HepG2 (cell line): ENCODE measurements at regions not wholly inside any gene's neighbourhood (a gene's known extent, or its start where the extent isn't known, plus 50 kb on each side); places are given as distances from the start of the nearest gene placed in this dataset.

ENCODE experiments used
- ARID4A ChIP-seq: sonication (generic); formaldehyde crosslinking; IDR thresholded peaks from 2 replicates; pipeline ENCODE4 v1.5.0; 2020; ENCODE audit warnings: mild to moderate bottlenecking, missing genetic modification reagents, borderline replicate concordance
- CC2D1A ChIP-seq: sonication (generic); formaldehyde crosslinking; IDR thresholded peaks from 2 replicates; pipeline ENCODE4 v1.8.1; 2023; ENCODE audit warnings: mild to moderate bottlenecking, missing genetic modification reagents
- FOXA1 ChIP-seq, 2 experiments: fragments of 450-650 bp in 1 of 2; sonication (generic) in 1 of 2; formaldehyde crosslinking in 1 of 2; IDR thresholded peaks; 2 replicates each; pipeline versions ENCODE4 v1.4.0 to v1.6.1; 2016 to 2020; ENCODE audit warnings: missing genetic modification reagents in 1 of 2
- GTF2F1 ChIP-seq: fragments of 150-350 bp; IDR thresholded peaks from 2 replicates; pipeline ENCODE4 v1.6.1; 2014; ENCODE audit warnings: low read length
- HHEX ChIP-seq: IDR thresholded peaks from 2 replicates; pipeline ENCODE4 v1.6.1; 2016; ENCODE audit warnings: control low read depth
- KLF12 ChIP-seq: sonication (generic); formaldehyde crosslinking; IDR thresholded peaks from 2 replicates; pipeline ENCODE4 v1.4.0; 2020; ENCODE audit warnings: missing genetic modification reagents, borderline replicate concordance
- MAFK ChIP-seq, 2 experiments: IDR thresholded peaks in 1 of 2; conservative IDR thresholded peaks in 1 of 2; 2 replicates each; pipeline ENCODE4 v1.6.1; 2011; ENCODE audit warnings: improper control_type of control experiment in 2 of 2, low read length in 2 of 2
- NFYB ChIP-seq: sonication (generic); formaldehyde crosslinking; IDR thresholded peaks from 2 replicates; pipeline ENCODE4 v1.4.0; 2020; ENCODE audit warnings: missing genetic modification reagents
- NR2F2 ChIP-seq: IDR thresholded peaks from 2 replicates; pipeline ENCODE4 v1.6.1; 2012; ENCODE audit warnings: low read depth, inconsistent platforms, borderline replicate concordance
- SCMH1 ChIP-seq: sonication (generic); formaldehyde crosslinking; IDR thresholded peaks from 2 replicates; pipeline ENCODE4 v1.9.0; 2021; ENCODE audit warnings: missing genetic modification reagents, mild to moderate bottlenecking, borderline replicate concordance
- SOX13 ChIP-seq, 3 experiments: fragments of 450-650 bp in 1 of 3; sonication (generic) in 1 of 3; formaldehyde crosslinking in 1 of 3; IDR thresholded peaks in 2 of 3; conservative IDR thresholded peaks in 1 of 3; 2 replicates each; pipeline versions ENCODE4 v1.5.0 to v1.6.1; 2016 to 2020; ENCODE audit warnings: antibody characterized with exemption in 1 of 3, mild to moderate bottlenecking in 1 of 3, missing compliant biosample characterization in 1 of 3, missing genetic modification reagents in 1 of 3, moderate library complexity in 1 of 3
- SP140L ChIP-seq: sonication (generic); formaldehyde crosslinking; IDR thresholded peaks from 2 replicates; pipeline ENCODE4 v1.4.0; 2020; ENCODE audit warnings: missing genetic modification reagents, borderline replicate concordance
- TERF1 ChIP-seq: sonication (generic); formaldehyde crosslinking; IDR thresholded peaks from 2 replicates; pipeline ENCODE4 v1.8.0; 2022; ENCODE audit warnings: mild to moderate bottlenecking, missing genetic modification reagents, moderate library complexity
- TFE3 ChIP-seq: IDR thresholded peaks from 2 replicates; pipeline ENCODE4 v1.6.1; 2016
- TGIF2 ChIP-seq: IDR thresholded peaks from 2 replicates; pipeline ENCODE4 v1.6.1; 2016; ENCODE audit warnings: control low read depth, missing compliant biosample characterization
- ZNF230 ChIP-seq: sonication (generic); formaldehyde crosslinking; IDR thresholded peaks from 2 replicates; pipeline ENCODE4 v1.4.0; 2020; ENCODE audit warnings: mild to moderate bottlenecking, missing genetic modification reagents
- ZNF276 ChIP-seq: sonication (generic); formaldehyde crosslinking; IDR thresholded peaks from 2 replicates; pipeline ENCODE4 v1.4.0; 2020; ENCODE audit warnings: mild to moderate bottlenecking, low read depth, missing genetic modification reagents
- ZNF749 ChIP-seq: sonication (generic); formaldehyde crosslinking; IDR thresholded peaks from 2 replicates; pipeline ENCODE4 v1.8.0; 2022; ENCODE audit warnings: mild to moderate bottlenecking, missing genetic modification reagents, moderate library complexity, borderline replicate concordance

GRCh38 chr6:137349856-137350830 lies 131.0 kb upstream of the IFNGR1 start (continued):
- TF ChIP-seq KLF12 (peak; percentile 81; the same call in 1 of the 2 replicates), TFE3 (CRISPR knock-in tag) (peak; percentile 62; the same call in 1 of the 2 replicates), NFYB (CRISPR knock-in tag) (no peak), SP140L (CRISPR knock-in tag) (0 out of 2 replicates have a peak, but pooled peaks have one; percentile 77), HHEX (CRISPR knock-in tag) (0 out of 2 replicates have a peak, but pooled peaks have one; percentile 25), ARID4A (peak; percentile 31; the same call in 1 of the 2 replicates), SOX13 (IDR thresholded peaks at IDR 0.05) (peak; percentile 82), SOX13 (CRISPR knock-in tag; conservative IDR thresholded peaks at IDR 0.05 in 1 of 2, IDR thresholded peaks at IDR 0.05 in 1 of 2) (peak in 1 of 2 experiments; percentile 98; a peak in 2 of 4 replicates), ZNF230 (CRISPR knock-in tag) (0 out of 2 replicates have a peak, but pooled peaks have one; percentile 40), SCMH1 (CRISPR knock-in tag) (no peak), FOXA1 (IDR thresholded peaks at IDR 0.05) (peak; percentile 61; the same call in 1 of the 2 replicates), FOXA1 (CRISPR knock-in tag; IDR thresholded peaks at IDR 0.05) (peak; percentile 80), ZNF276 (no peak), TGIF2 (CRISPR knock-in tag) (0 out of 2 replicates have a peak, but pooled peaks have one; percentile 75), ZNF749 (CRISPR knock-in tag) (peak; percentile 31; the same call in 1 of the 2 replicates), CC2D1A (CRISPR knock-in tag) (peak; percentile 66; the same call in 1 of the 2 replicates), NR2F2 (peak; percentile 83; the same call in 1 of the 2 replicates), GTF2F1 (no peak), MAFK (conservative IDR thresholded peaks at IDR 0.05 in 1 of 2, IDR thresholded peaks at IDR 0.05 in 1 of 2; ENCODE audit: low read length in 2 of 2) (0 out of 4 replicates have a peak, but pooled peaks of 1 of the 2 experiments have one; percentile 49), TERF1 (CRISPR knock-in tag) (no peak)
